OCI-LY1 (cell line): ENCODE measurements at regions not wholly inside any gene's neighbourhood (a gene's known extent, or its start where the extent isn't known, plus 50 kb on each side); places are given as distances from the start of the nearest gene placed in this dataset.

Experiments
- CTCF ChIP-seq: fragments of 200-600 bp; sonication (generic), shearing (Covaris generic); IDR thresholded peaks from 2 replicates; pipeline ENCODE4 v1.5.1; 2017; ENCODE audit warnings: mild to moderate bottlenecking, antibody characterized with exemption, low read length, moderate library complexity, mixed read lengths
- EZH2 ChIP-seq: fragments of 200-600 bp; sonication (generic), shearing (Covaris generic); IDR thresholded peaks from 2 replicates; pipeline ENCODE4 v1.8.0; 2017; ENCODE audit warnings: borderline replicate concordance, mixed run types, mild to moderate bottlenecking, antibody characterized with exemption, low read length, moderate library complexity, mixed read lengths

- TF ChIP-seq CTCF, result no peak
- TF ChIP-seq EZH2, result no peak
These were observed 106.7 kb upstream of the ZNF618 start for GRCh38 chr9:113769412-113769811.
